ENCODE measurements at regions not wholly inside any gene's neighbourhood (a gene's known extent, or its start where the extent isn't known, plus 50 kb on each side); places are given as distances from the start of the nearest gene placed in this dataset.

- Histone ChIP-seq H3K18ac (ENCODE audit: low read depth, low read length) (peak overlapping the region; percentile 62), H2BK20ac (ENCODE audit: low read depth, low read length) (peak overlapping the region; percentile 93), H3K79me1 (ENCODE audit: low read depth in 1 of 2, low read length in 2 of 2) (peaks cover 0 to 3% of the 10 kb centered on the region in 2 experiments; a peak in 1 of 4 replicates), H2AK9ac (replicated peaks; ENCODE audit: low read depth, low read length, poor library complexity) (peak overlapping the region; percentile 60), H2BK120ac (ENCODE audit: low read depth, low read length) (peak overlapping the region; percentile 94), H3K27me3 (ENCODE audit: control insufficient read depth, insufficient read depth, low read length) (0 out of 2 replicates have a peak, but pooled peaks cover 2% of the 10 kb centered on the region), H3K4me2 (ENCODE audit: low read depth, low read length) (peak overlapping the region; percentile 72), H4K91ac (ENCODE audit: insufficient read depth, low read depth, low read length) (peak overlapping the region; percentile 43), H3K4ac (ENCODE audit: low read depth, low read length) (peak overlapping the region; percentile 86), H4K20me1 (ENCODE audit: insufficient read depth, low read length) (no peaks in the 10 kb centered on the region; the same call in 1 of the 2 replicates), H3K9me1 (ENCODE audit: insufficient read depth, low read length) (peaks cover 7% of the 10 kb centered on the region), H2AFZ (replicated peaks; ENCODE audit: low read length, poor library complexity) (peak overlapping the region; percentile 83), H2BK15ac (ENCODE audit: low read depth, low read length) (peak overlapping the region; percentile 20; the same call in 1 of the 3 replicates), H3K4me3 (ENCODE audit: insufficient read depth, low read depth, low read length) (no peak overlapping the region), H4K8ac (ENCODE audit: low read depth in 2 of 2, low read length in 2 of 2) (peak overlapping the region in 1 of 2 experiments; percentile 78; a peak in 2 of 4 replicates), H2AK5ac (ENCODE audit: low read depth, low read length) (peak overlapping the region; percentile 69), H3K9ac (ENCODE audit: low read depth, low read length) (no peak overlapping the region), H3K23ac (ENCODE audit: low read depth, low read length) (peak overlapping the region; percentile 68), H3K27ac (ENCODE audit: insufficient read depth, low read length) (peak overlapping the region; percentile 89), H3K56ac (ENCODE audit: extremely low read depth, insufficient read depth, low read length) (no peak overlapping the region; the same call in 1 of the 2 replicates), H3K36me3 (ENCODE audit: control insufficient read depth, insufficient read depth, low read length) (no peaks in the 10 kb centered on the region), H3K4me1 (ENCODE audit: control insufficient read depth, insufficient read depth, low read length) (peaks cover 9% of the 10 kb centered on the region), H2BK5ac (ENCODE audit: low read depth, low read length, poor library complexity, severe bottlenecking) (peak overlapping the region; percentile 70), H3K9me3 (ENCODE audit: control insufficient read depth, insufficient read depth, low read length) (peaks cover 5% of the 10 kb centered on the region), H3K14ac (replicated peaks; ENCODE audit: low read depth, low read length) (peak overlapping the region; percentile 69), H4K5ac (ENCODE audit: low read depth, low read length) (peak overlapping the region; percentile 73; the same call in 1 of the 2 replicates)
- in situ Hi-C loops (cut with MboI; ENCODE audit: low sequenced_read_pairs) (no loop called here), dilution Hi-C loops (cut with HindIII; ENCODE audit: low sequenced_read_pairs, unreplicated experiment) (no loop called here), intact Hi-C loops (cut with micrococcal nuclease) (no loop called here)
- DNase-seq (peak; percentile 100), ATAC-seq (ENCODE audit: low read depth) (peak; percentile 95)
- no TSS peak for BruUV-seq (replicated peaks)
- WGBS, 2 experiments (ENCODE audit: extremely low coverage in 2 of 2, insufficient read length in 1 of 2), result 6% methylated on average over 6 of the region's 13 CpGs; no CpG with 5 or more reads in 1 of the 2 experiments
- ChIA-PET POLR2A (ENCODE audit: unreplicated experiment) (no interaction called here), CTCF (interaction anchor here (0.6 to 1.6 kb wide), 2 partner anchors 21 to 596 kb away, joined by 4 to 7 read pairs; no protein-coding TSS in a partner anchor)
- no peak for TF ChIP-seq RFX5 (IDR thresholded peaks at IDR 0.05; ENCODE audit: low read depth, low read length)
- peak; percentile 60 for TF ChIP-seq CTCF (conservative IDR thresholded peaks at IDR 0.05; ENCODE audit: low read depth, low read length)
- TF ChIP-seq CEBPB (IDR thresholded peaks at IDR 0.05; ENCODE audit: low read depth, low read length), result peak; percentile 95
- no peak for TF ChIP-seq CHD1 (IDR thresholded peaks at IDR 0.05; ENCODE audit: low read depth, low read length)
- peak; percentile 51; the same call in 1 of the 2 replicates for TF ChIP-seq USF2 (IDR thresholded peaks at IDR 0.05; ENCODE audit: low read depth, low read length)
- peak; percentile 63 for TF ChIP-seq SMC3 (IDR thresholded peaks at IDR 0.05; ENCODE audit: low read depth, low read length)
- peak; percentile 54; the same call in 1 of the 2 replicates for TF ChIP-seq MAZ (IDR thresholded peaks at IDR 0.05; ENCODE audit: borderline replicate concordance, low read depth, low read length)
- peak; percentile 99 for TF ChIP-seq FOS (IDR thresholded peaks at IDR 0.05; ENCODE audit: low read depth, low read length)
- TF ChIP-seq BHLHE40 (IDR thresholded peaks at IDR 0.05; ENCODE audit: low read depth, low read length), result peak; percentile 72
- peak; percentile 81 for TF ChIP-seq RAD21 (IDR thresholded peaks at IDR 0.05; ENCODE audit: low read length)
- peak; percentile 96 for TF ChIP-seq NFE2L2 (IDR thresholded peaks at IDR 0.05; ENCODE audit: low read depth, low read length)
- TF ChIP-seq MAFK (IDR thresholded peaks at IDR 0.05; ENCODE audit: low read depth, low read length), result peak; percentile 99
- no peak for TF ChIP-seq POLR2A (IDR thresholded peaks at IDR 0.05; ENCODE audit: low read depth, low read length)
- peak; percentile 27 for TF ChIP-seq RCOR1 (IDR thresholded peaks at IDR 0.05; ENCODE audit: insufficient replicate concordance, low read length)
Observed at GRCh38 chr2:111698743-111699554, 185.0 kb downstream of the ANAPC1 start.
